HCT116 (cell line): ENCODE measurements at regions not wholly inside any gene's neighbourhood (a gene's known extent, or its start where the extent isn't known, plus 50 kb on each side); places are given as distances from the start of the nearest gene placed in this dataset.

Experiments used
- ATAC-seq: fragments of 200-7000 bp; cut with Tn5 transposase; 2 replicates; pipeline ENCODE4 v1.9.1; 2020; ENCODE audit warnings: mild to moderate bottlenecking, moderate library complexity
- BruUV-seq: library from RNA; stranded (reverse); fragments of 400-500 nt; replicated peaks from 2 replicates; lab custom pipeline; 2021; lab: Mats Ljungman, UMichigan
- CTCF ChIA-PET: fragments of 300-600 bp; sonication (Branson Sonifier 250); formaldehyde crosslinking; loops from one replicate; lab custom pipeline; 2021; ENCODE audit warnings: antibody characterized with exemption; lab: Charles Lee
- POLR2A ChIA-PET: fragments of 300-600, 350-600 bp; sonication (Branson Sonifier 250); formaldehyde crosslinking; loops from one replicate; lab custom pipeline; 2021; ENCODE audit warnings: antibody characterized with exemption; lab: Charles Lee
- RAD21 ChIA-PET, 2 experiments: fragments of 300-600 bp; sonication (Branson Sonifier 250); formaldehyde crosslinking; loops; one replicate each; lab custom pipeline; 2023; ENCODE audit warnings: low total read pairs in 2 of 2; ENCODE audit not compliant: uncharacterized antibody in 2 of 2, unreplicated experiment in 2 of 2, low non-redundant PET in 1 of 2; lab: Charles Lee
- DNase-seq: peaks from one replicate; pipeline ENCODE4 v3.0.0-alpha.2; 2010; ENCODE audit warnings: low read depth, low spot score
- H2AFZ ChIP-seq: fragments of 200-600 bp; shearing (Covaris generic), sonication (generic); 2 replicates; pipeline ENCODE4 v1.6.1; 2017; ENCODE audit warnings: low read depth, mixed run types, mixed read lengths, antibody characterized with exemption, low read length; ENCODE audit not compliant: poor library complexity, severe bottlenecking
- H3K27ac ChIP-seq: 2 replicates; pipeline ENCODE4 v1.5.1; 2012; ENCODE audit warnings: low read depth, low read length
- H3K27me3 ChIP-seq: fragments of 200-600 bp; sonication (generic); 2 replicates; pipeline ENCODE4 v1.6.1; 2016; ENCODE audit warnings: mixed run types, low read length, mixed read lengths; ENCODE audit not compliant: insufficient read depth
- H3K36me3 ChIP-seq, 2 experiments: fragments of 200-500 bp in 1 of 2; fragments of 200-600 bp in 1 of 2; sonication (Bioruptor generic) in 1 of 2; sonication (generic) in 1 of 2; 2 replicates each; pipeline versions ENCODE4 v1.5.1 to v1.6.1; 2014 to 2016; ENCODE audit warnings: low read length in 2 of 2, inconsistent platforms in 1 of 2, mixed read lengths in 1 of 2, mixed run types in 1 of 2; ENCODE audit not compliant: insufficient read depth in 2 of 2, control insufficient read depth in 1 of 2
- H3K4me1 ChIP-seq, 2 experiments: fragments of 200-600 bp in 1 of 2; sonication (generic) in 1 of 2; 2 replicates each; pipeline versions ENCODE4 v1.5.1 to v1.6.1; 2012 to 2017; ENCODE audit warnings: low read length in 2 of 2, inconsistent platforms in 1 of 2, mild to moderate bottlenecking in 1 of 2, mixed read lengths in 1 of 2, mixed run types in 1 of 2, moderate library complexity in 1 of 2; ENCODE audit not compliant: insufficient read depth in 2 of 2, control insufficient read depth in 1 of 2
- H3K4me2 ChIP-seq: fragments of 200-600 bp; sonication (generic); 2 replicates; pipeline ENCODE4 v1.6.1; 2017; ENCODE audit warnings: mixed run types, low read length, mixed read lengths
- H3K4me3 ChIP-seq, 2 experiments: fragments of 200-600 bp in 1 of 2; sonication (generic) in 1 of 2; replicated peaks in 1 of 2; 2 replicates each; pipeline ENCODE4 v1.5.1; 2011 to 2016; ENCODE audit warnings: low read length in 2 of 2, control low read depth in 1 of 2, low read depth in 1 of 2, mild to moderate bottlenecking in 1 of 2, mixed read lengths in 1 of 2, mixed run types in 1 of 2
- H3K79me2 ChIP-seq: fragments of 200-600 bp; sonication (generic); 2 replicates; pipeline ENCODE4 v1.6.1; 2017; ENCODE audit warnings: mild to moderate bottlenecking, mixed run types, low read length, moderate library complexity, mixed read lengths; ENCODE audit not compliant: insufficient read depth
- H3K9ac ChIP-seq: fragments of 200-600 bp; sonication (generic); 2 replicates; pipeline ENCODE4 v1.6.1; 2016; ENCODE audit warnings: low read length, mixed read lengths
- H3K9me2 ChIP-seq: fragments of 200-600 bp; sonication (generic), shearing (Covaris generic); 2 replicates; pipeline ENCODE4 v1.6.1; 2017; ENCODE audit warnings: mixed run types, mild to moderate bottlenecking, moderate library complexity; ENCODE audit not compliant: insufficient read depth
- H3K9me3 ChIP-seq, 2 experiments: fragments of 200-500 bp in 1 of 2; fragments of 200-600 bp in 1 of 2; sonication (Bioruptor generic) in 1 of 2; sonication (generic) in 1 of 2; 2 replicates each; pipeline ENCODE4 v1.6.1; 2014 to 2017; ENCODE audit warnings: low read length in 2 of 2, mixed read lengths in 2 of 2, inconsistent platforms in 1 of 2, low read depth in 1 of 2, mild to moderate bottlenecking in 1 of 2, mixed run types in 1 of 2, moderate library complexity in 1 of 2; ENCODE audit not compliant: control insufficient read depth in 1 of 2, insufficient read depth in 1 of 2
- H4K20me1 ChIP-seq: fragments of 200-600 bp; sonication (generic), shearing (Covaris generic); 2 replicates; pipeline ENCODE4 v1.6.1; 2017; ENCODE audit warnings: mixed run types, mild to moderate bottlenecking, moderate library complexity; ENCODE audit not compliant: insufficient read depth
- ATF3 ChIP-seq: IDR thresholded peaks from 2 replicates; pipeline ENCODE4 v1.6.1; 2012
- EGR1 ChIP-seq: IDR thresholded peaks from 2 replicates; pipeline ENCODE4 v1.6.1; 2012; ENCODE audit warnings: low read depth
- JUND ChIP-seq: IDR thresholded peaks from 2 replicates; pipeline ENCODE4 v1.6.1; 2012
- POLR2A ChIP-seq: IDR thresholded peaks from 2 replicates; pipeline ENCODE4 v1.7.0; 2011; ENCODE audit warnings: borderline replicate concordance; ENCODE audit not compliant: insufficient read depth, insufficient read length; ENCODE audit errors: extremely low read depth
- RAD21 ChIP-seq: IDR thresholded peaks from 2 replicates; pipeline ENCODE4 v1.6.1; 2012; ENCODE audit warnings: low read depth, mild to moderate bottlenecking
- REST ChIP-seq: IDR thresholded peaks from 2 replicates; pipeline ENCODE4 v1.6.1; 2012; ENCODE audit warnings: low read depth
- SIN3A ChIP-seq: IDR thresholded peaks from 2 replicates; pipeline ENCODE4 v1.6.1; 2012; ENCODE audit warnings: low read depth
- TCF7L2 ChIP-seq: IDR thresholded peaks from 2 replicates; pipeline ENCODE4 v1.7.0; 2011; ENCODE audit warnings: borderline replicate concordance, inconsistent platforms; ENCODE audit not compliant: insufficient read depth, insufficient read length; ENCODE audit errors: extremely low read depth
- intact Hi-C: fragments of 100-400 bp; cut with micrococcal nuclease; formaldehyde crosslinking; loops from 2 replicates; pipeline ENCODE4 v1.10.0; 2022

GRCh38 chr11:90849312-90849711, 626.5 kb upstream of the CHORDC1 start:
- Histone ChIP-seq H4K20me1 (no peaks in the 10 kb centered on the region), H3K36me3 (no peaks in the 10 kb centered on the region), H2AFZ (no peak overlapping the region), H3K4me1 (no peaks in the 10 kb centered on the region), H3K9ac (no peak overlapping the region), H3K27ac (no peak overlapping the region), H3K4me3 (no peak overlapping the region), H3K9me3 (peaks cover 5 to 8% of the 10 kb centered on the region in 2 experiments; a peak in 2 of 4 replicates), H3K27me3 (no peaks in the 10 kb centered on the region), H3K79me2 (no peaks in the 10 kb centered on the region), H3K4me2 (no peak overlapping the region), H3K9me2 (no peaks in the 10 kb centered on the region)
- RAD21 ChIA-PET, result no interaction called here
- no TSS peak for BruUV-seq
- CTCF ChIA-PET, result no interaction called here
- no peak for ATAC-seq
- TF ChIP-seq RAD21, result no peak
- no peak for TF ChIP-seq POLR2A
- TF ChIP-seq TCF7L2, result no peak
- TF ChIP-seq ATF3, result no peak
- TF ChIP-seq EGR1, result no peak
- TF ChIP-seq JUND, result no peak
- TF ChIP-seq SIN3A, result no peak
- no peak for TF ChIP-seq REST
- no peak for DNase-seq
- POLR2A ChIA-PET, result no interaction called here
- intact Hi-C loops, result no loop called here
